Osteoblast (primary cell): ENCODE measurements at regions not wholly inside any gene's neighbourhood (a gene's known extent, or its start where the extent isn't known, plus 50 kb on each side); places are given as distances from the start of the nearest gene placed in this dataset.
A peak's percentile ranks its signal among the peaks of the same experiment; 100 is the strongest.

Source experiments
- DNase-seq: peaks from one replicate; pipeline ENCODE4 v3.0.0; 2011; ENCODE audit warnings: low spot score, mixed read lengths; ENCODE audit not compliant: insufficient read length; ENCODE audit errors: missing footprints
- H2AFZ ChIP-seq: 2 replicates; pipeline ENCODE4 v1.6.0; 2011; ENCODE audit warnings: mild to moderate bottlenecking, low read length
- H3K27ac ChIP-seq: 2 replicates; pipeline ENCODE4 v1.5.1; 2011; ENCODE audit warnings: mild to moderate bottlenecking, low read depth, low read length, moderate library complexity
- H3K27me3 ChIP-seq: 2 replicates; pipeline ENCODE4 v1.6.0; 2012; ENCODE audit warnings: mild to moderate bottlenecking, control low read depth, inconsistent platforms, low read length, moderate library complexity; ENCODE audit not compliant: insufficient read depth
- H3K36me3 ChIP-seq: 2 replicates; pipeline ENCODE4 v1.5.1; 2011; ENCODE audit warnings: mild to moderate bottlenecking, low read length, control low read depth, moderate library complexity; ENCODE audit not compliant: insufficient read depth
- H3K4me1 ChIP-seq: 2 replicates; pipeline ENCODE4 v1.5.1; 2011; ENCODE audit warnings: mild to moderate bottlenecking, low read length, control low read depth, moderate library complexity; ENCODE audit not compliant: insufficient read depth
- H3K4me2 ChIP-seq: 2 replicates; pipeline ENCODE4 v1.6.0; 2011; ENCODE audit warnings: mild to moderate bottlenecking, low read length; ENCODE audit not compliant: insufficient read depth
- H3K4me3 ChIP-seq: fragments of 200-600 bp; sonication (generic); 3 replicates; pipeline ENCODE4 v1.5.1; 2012; ENCODE audit warnings: mild to moderate bottlenecking, low read length, inconsistent platforms; ENCODE audit not compliant: insufficient read depth
- H3K79me2 ChIP-seq: 2 replicates; pipeline ENCODE4 v1.6.0; 2012; ENCODE audit warnings: mild to moderate bottlenecking, low read length, control low read depth, inconsistent platforms; ENCODE audit not compliant: insufficient read depth
- H3K9me3 ChIP-seq: 2 replicates; pipeline ENCODE4 v1.5.1; 2011; ENCODE audit warnings: low read depth, low read length, control low read depth
- H4K20me1 ChIP-seq: 2 replicates; pipeline ENCODE4 v1.6.0; 2012; ENCODE audit warnings: mild to moderate bottlenecking, low read length, control low read depth; ENCODE audit not compliant: insufficient read depth
- CTCF ChIP-seq: IDR thresholded peaks from 2 replicates; pipeline ENCODE4 v1.5.1; 2011; ENCODE audit warnings: mild to moderate bottlenecking, low read depth, low read length, moderate library complexity; ENCODE audit errors: extremely low read depth

- H3K4me2 ChIP-seq = no peak overlapping the region
- H3K79me2 ChIP-seq = no peaks in the 10 kb centered on the region
- H3K27me3 ChIP-seq = no peaks in the 10 kb centered on the region
- no peak for TF ChIP-seq CTCF
- H3K27ac ChIP-seq = no peak overlapping the region
- H3K4me3 ChIP-seq = no peak overlapping the region
- H3K36me3 ChIP-seq = no peaks in the 10 kb centered on the region
- H3K9me3 ChIP-seq = no peaks in the 10 kb centered on the region
- no peak overlapping the region for H2AFZ ChIP-seq
- no peak for DNase-seq
- no peaks in the 10 kb centered on the region for H4K20me1 ChIP-seq
- H3K4me1 ChIP-seq = no peaks in the 10 kb centered on the region
These were observed 103.8 kb upstream of the FBN2 start for GRCh38 chr5:128641861-128642260.

- Histone ChIP-seq H3K9me3 (no peaks in the 10 kb centered on the region), H3K79me2 (no peaks in the 10 kb centered on the region), H3K4me1 (no peaks in the 10 kb centered on the region), H3K4me3 (peak overlapping the region; percentile 54), H3K27me3 (no peaks in the 10 kb centered on the region), H2AFZ (peak overlapping the region; percentile 32), H4K20me1 (no peaks in the 10 kb centered on the region), H3K36me3 (no peaks in the 10 kb centered on the region), H3K27ac (peak overlapping the region; percentile 50), H3K4me2 (peak overlapping the region; percentile 73)
- peak; percentile 73 for DNase-seq
- no peak for TF ChIP-seq CTCF
These were observed 106.8 kb upstream of the FBN2 start for GRCh38 chr5:128644863-128645262.

- no peaks in the 10 kb centered on the region for H3K9me3 ChIP-seq
- no peaks in the 10 kb centered on the region for H3K4me1 ChIP-seq
- DNase-seq = no peak
- peak overlapping the region; percentile 50 for H3K27ac ChIP-seq
- H4K20me1 ChIP-seq = no peaks in the 10 kb centered on the region
- H3K79me2 ChIP-seq = no peaks in the 10 kb centered on the region
- no peak for TF ChIP-seq CTCF
- H3K4me2 ChIP-seq = peak overlapping the region; percentile 73
- H3K4me3 ChIP-seq = no peak overlapping the region
- no peaks in the 10 kb centered on the region for H3K27me3 ChIP-seq
- peak overlapping the region; percentile 13 for H2AFZ ChIP-seq
- H3K36me3 ChIP-seq = no peaks in the 10 kb centered on the region
These were observed 107.5 kb upstream of the FBN2 start for GRCh38 chr5:128645581-128645980.

GRCh38 chr5:128646176-128646575 lies 108.1 kb upstream of the FBN2 start:
- Histone ChIP-seq H3K27me3 (no peaks in the 10 kb centered on the region), H3K9me3 (no peaks in the 10 kb centered on the region), H3K36me3 (no peaks in the 10 kb centered on the region), H3K4me3 (no peak overlapping the region), H2AFZ (no peak overlapping the region), H3K4me1 (no peaks in the 10 kb centered on the region), H4K20me1 (no peaks in the 10 kb centered on the region), H3K79me2 (no peaks in the 10 kb centered on the region), H3K27ac (no peak overlapping the region), H3K4me2 (no peak overlapping the region)
- no peak for DNase-seq
- TF ChIP-seq CTCF = no peak
